GM23338 (cell line): ENCODE measurements at regions not wholly inside any gene's neighbourhood (a gene's known extent, or its start where the extent isn't known, plus 50 kb on each side); places are given as distances from the start of the nearest gene placed in this dataset.
A peak's percentile ranks its signal among the peaks of the same experiment; 100 is the strongest.

Source experiments
- ATAC-seq: fragments of 200-7000 bp; cut with Tn5 transposase; 3 replicates; pipeline ENCODE4 v1.9.1; 2020
- DNase-seq: peaks from one replicate; pipeline ENCODE4 v3.0.0-alpha.2; 2015; ENCODE audit warnings: low spot score
- H2AFZ ChIP-seq: fragments of 200-600 bp; sonication (generic); 2 replicates; pipeline ENCODE4 v1.8.0; 2016; ENCODE audit warnings: antibody characterized with exemption, mild to moderate bottlenecking, moderate library complexity
- H3F3A ChIP-seq: fragments of 200-600 bp; sonication (generic); replicated peaks from 2 replicates; pipeline ENCODE4 v1.8.0; 2017; ENCODE audit warnings: antibody characterized with exemption, mixed run types, low read depth
- H3K27ac ChIP-seq: fragments of 200-600 bp; sonication (generic); 2 replicates; pipeline ENCODE4 v1.6.1; 2016; ENCODE audit warnings: low read depth
- H3K27me3 ChIP-seq: fragments of 200-600 bp; sonication (generic); 2 replicates; pipeline ENCODE4 v1.8.0; 2016; ENCODE audit warnings: mild to moderate bottlenecking, mixed run types, moderate library complexity; ENCODE audit not compliant: insufficient read depth
- H3K36me3 ChIP-seq: fragments of 200-600 bp; sonication (generic); 2 replicates; pipeline ENCODE4 v1.8.0; 2016; ENCODE audit warnings: mild to moderate bottlenecking; ENCODE audit not compliant: insufficient read depth
- H3K4me1 ChIP-seq: fragments of 200-600 bp; sonication (generic); 2 replicates; pipeline ENCODE4 v1.8.0; 2016; ENCODE audit warnings: mild to moderate bottlenecking, moderate library complexity; ENCODE audit not compliant: insufficient read depth
- H3K4me2 ChIP-seq: fragments of 200-600 bp; sonication (generic); 2 replicates; pipeline ENCODE4 v1.7.1; 2017; ENCODE audit warnings: mixed run types
- H3K4me3 ChIP-seq: fragments of 200-600 bp; sonication (generic); 2 replicates; pipeline ENCODE4 v1.6.1; 2016; ENCODE audit warnings: mixed run types
- H3K79me2 ChIP-seq: fragments of 200-600 bp; sonication (generic); replicated peaks from 2 replicates; pipeline ENCODE4 v1.8.0; 2017; ENCODE audit warnings: mild to moderate bottlenecking; ENCODE audit not compliant: insufficient read depth
- H3K9me2 ChIP-seq: fragments of 200-600 bp; sonication (generic); 2 replicates; pipeline ENCODE4 v1.8.0; 2017; ENCODE audit not compliant: insufficient read depth
- H4K20me1 ChIP-seq: fragments of 200-600 bp; sonication (generic); replicated peaks from 2 replicates; pipeline ENCODE4 v1.8.0; 2017; ENCODE audit warnings: mild to moderate bottlenecking; ENCODE audit not compliant: insufficient read depth
- H3K27ac Mint-ChIP-seq: 2 replicates; pipeline ENCODE4 v1.8.0; 2020; ENCODE audit warnings: inconsistent platforms, mild to moderate bottlenecking, moderate library complexity, mixed read lengths
- H3K27me3 Mint-ChIP-seq: 3 replicates; pipeline ENCODE4 v1.8.0; 2022; ENCODE audit warnings: low read depth, mild to moderate bottlenecking, moderate library complexity, mixed read lengths, inconsistent platforms; ENCODE audit not compliant: insufficient read depth, poor library complexity
- H3K36me3 Mint-ChIP-seq: 3 replicates; pipeline ENCODE4 v1.8.0; 2021; ENCODE audit warnings: low read depth, mild to moderate bottlenecking, inconsistent platforms, moderate library complexity, mixed read lengths
- H3K4me1 Mint-ChIP-seq: 3 replicates; pipeline ENCODE4 v1.8.0; 2020; ENCODE audit warnings: mild to moderate bottlenecking, inconsistent platforms, mixed read lengths
- H3K4me3 Mint-ChIP-seq: 3 replicates; pipeline ENCODE4 v1.8.0; 2021; ENCODE audit warnings: moderate library complexity, mild to moderate bottlenecking, inconsistent platforms, mixed read lengths
- H3K9me3 Mint-ChIP-seq: 3 replicates; pipeline ENCODE4 v1.8.0; 2020; ENCODE audit warnings: moderate library complexity, mild to moderate bottlenecking, inconsistent platforms, mixed read lengths
- CREB1 ChIP-seq: fragments of 250-450 bp; sonication (Bioruptor Pico); IDR thresholded peaks from 2 replicates; pipeline ENCODE4 v1.5.0; 2020; ENCODE audit warnings: low read depth, mild to moderate bottlenecking, moderate library complexity
- CTCF ChIP-seq, 2 experiments: fragments of 200-600 bp in 1 of 2; sonication (generic) in 1 of 2; conservative IDR thresholded peaks; 2 replicates each; pipeline versions ENCODE4 v1.5.1 to v1.6.1; 2016 to 2017; ENCODE audit warnings: antibody characterized with exemption in 2 of 2, low read depth in 2 of 2, mild to moderate bottlenecking in 2 of 2, moderate library complexity in 1 of 2
- ETS1 ChIP-seq: IDR thresholded peaks from 2 replicates; pipeline ENCODE4 v1.6.1; 2016; ENCODE audit warnings: antibody characterized with exemption
- EZH2 ChIP-seq: fragments of 200-600 bp; sonication (generic); IDR thresholded peaks from one replicate; pipeline ENCODE4 v1.8.0; 2017; ENCODE audit warnings: antibody characterized with exemption, mild to moderate bottlenecking, low read depth; ENCODE audit not compliant: unreplicated experiment
- EZH2phosphoT487 ChIP-seq: fragments of 200-600 bp; sonication (generic); IDR thresholded peaks from one replicate; pipeline ENCODE4 v1.8.1; 2018; ENCODE audit warnings: antibody characterized with exemption; ENCODE audit not compliant: unreplicated experiment
- JUNB ChIP-seq: IDR thresholded peaks from one replicate; pipeline ENCODE4 v1.6.1; 2016; ENCODE audit warnings: antibody characterized with exemption; ENCODE audit not compliant: unreplicated experiment
- NANOG ChIP-seq: IDR thresholded peaks from 2 replicates; pipeline ENCODE4 v1.6.1; 2016; ENCODE audit warnings: antibody characterized with exemption, borderline replicate concordance
- POLR2AphosphoS5 ChIP-seq: IDR thresholded peaks from 2 replicates; pipeline ENCODE4 v1.6.1; 2016; ENCODE audit warnings: antibody characterized with exemption, low read depth
- REST ChIP-seq: IDR thresholded peaks from one replicate; pipeline ENCODE4 v1.6.1; 2018; ENCODE audit warnings: antibody characterized with exemption; ENCODE audit not compliant: unreplicated experiment
- STAT1 ChIP-seq: IDR thresholded peaks from one replicate; pipeline ENCODE4 v1.6.1; 2016; ENCODE audit warnings: antibody characterized with exemption; ENCODE audit not compliant: unreplicated experiment
- ZNF114 ChIP-seq: fragments of 250-450 bp; sonication (Bioruptor Pico); IDR thresholded peaks from 2 replicates; pipeline ENCODE4 v1.5.0; 2020; ENCODE audit warnings: mild to moderate bottlenecking, moderate library complexity
- ZNF331 ChIP-seq: fragments of 250-450 bp; sonication (Bioruptor Pico); IDR thresholded peaks from 2 replicates; pipeline ENCODE4 v1.5.0; 2020; ENCODE audit warnings: low read depth, mild to moderate bottlenecking, moderate library complexity
- ZNF462 ChIP-seq: fragments of 250-450 bp; sonication (Bioruptor Pico); IDR thresholded peaks from 2 replicates; pipeline ENCODE4 v1.5.0; 2020; ENCODE audit warnings: mild to moderate bottlenecking, moderate library complexity

- no peaks in the 10 kb centered on the region for H3K36me3 ChIP-seq
- no peak for DNase-seq
- no peak overlapping the region for H3K4me3 ChIP-seq
- H3K4me2 ChIP-seq, result no peak overlapping the region
- Mint-ChIP-seq H3K36me3 (no peaks in the 10 kb centered on the region), H3K9me3 (no peaks in the 10 kb centered on the region), H3K27me3 (no peaks in the 10 kb centered on the region), H3K4me3 (no peak overlapping the region), H3K27ac (peak overlapping the region; percentile 13), H3K4me1 (peaks cover 7% of the 10 kb centered on the region; the same call in 2 of the 3 replicates)
- H2AFZ ChIP-seq, result peak overlapping the region; percentile 4; the same call in 1 of the 2 replicates
- H3K4me1 ChIP-seq, result no peaks in the 10 kb centered on the region
- H3K9me2 ChIP-seq, result no peaks in the 10 kb centered on the region
- H3K27ac ChIP-seq, result no peak overlapping the region
- no peaks in the 10 kb centered on the region for H3K79me2 ChIP-seq
- no peak for ATAC-seq
- TF ChIP-seq EZH2phosphoT487 (no peak), CTCF (conservative IDR thresholded peaks at IDR 0.05; ENCODE audit: low read depth in 2 of 2) (no peak), CREB1 (no peak), REST (no peak), EZH2 (no peak), ZNF114 (CRISPR knock-in tag) (no peak), ZNF462 (CRISPR knock-in tag) (no peak), ZNF331 (no peak), NANOG (no peak), POLR2AphosphoS5 (no peak), JUNB (no peak), ETS1 (no peak), STAT1 (no peak)
- no peaks in the 10 kb centered on the region for H4K20me1 ChIP-seq
- H3F3A ChIP-seq, result no peaks in the 10 kb centered on the region
- H3K27me3 ChIP-seq, result no peaks in the 10 kb centered on the region
Observed at GRCh38 chr3:80017369-80017768, 249.6 kb upstream of the ROBO1 start.
